ENCODE measurements at regions not wholly inside any gene's neighbourhood (a gene's known extent, or its start where the extent isn't known, plus 50 kb on each side); places are given as distances from the start of the nearest gene placed in this dataset.

DNA sequence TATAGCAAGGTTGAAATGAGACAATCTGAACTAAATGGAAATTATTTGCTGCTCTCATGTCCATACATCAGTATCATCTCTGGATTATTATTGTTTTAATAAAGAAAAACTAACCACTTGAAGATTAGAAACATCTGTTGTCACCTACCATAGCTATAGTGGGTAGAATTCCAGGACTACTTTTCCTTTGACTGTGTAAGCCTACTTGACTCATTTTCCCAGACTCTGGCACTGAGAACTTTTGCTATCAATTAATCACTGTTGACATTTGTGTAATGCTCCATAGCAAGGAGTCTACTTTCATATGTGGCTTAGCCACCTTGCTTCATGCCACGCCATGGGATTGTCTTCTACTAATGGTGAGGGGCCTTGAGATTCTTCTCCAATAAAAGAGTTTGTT, 59.9 kb upstream of the ARRDC3 start:
- intact Hi-C loops (cut with micrococcal nuclease; ENCODE audit: unreplicated experiment): no loop called here
- H3K9me3 Mint-ChIP-seq (ENCODE audit: low read depth, unreplicated experiment): peaks cover under 1% of the 10 kb centered on the region
- H3K36me3 Mint-ChIP-seq (ENCODE audit: insufficient read depth, unreplicated experiment): no peaks in the 10 kb centered on the region
- no peaks in the 10 kb centered on the region for H3K27me3 Mint-ChIP-seq (ENCODE audit: unreplicated experiment)
- no peak overlapping the region for H3K4me3 Mint-ChIP-seq (ENCODE audit: low read depth, unreplicated experiment)
- H3K4me1 Mint-ChIP-seq (ENCODE audit: low read depth, unreplicated experiment): no peaks in the 10 kb centered on the region
- no peak overlapping the region for H3K27ac Mint-ChIP-seq (ENCODE audit: unreplicated experiment)
- BruUV-seq (replicated peaks): no TSS peak
- TF ChIP-seq, protein P1, sequence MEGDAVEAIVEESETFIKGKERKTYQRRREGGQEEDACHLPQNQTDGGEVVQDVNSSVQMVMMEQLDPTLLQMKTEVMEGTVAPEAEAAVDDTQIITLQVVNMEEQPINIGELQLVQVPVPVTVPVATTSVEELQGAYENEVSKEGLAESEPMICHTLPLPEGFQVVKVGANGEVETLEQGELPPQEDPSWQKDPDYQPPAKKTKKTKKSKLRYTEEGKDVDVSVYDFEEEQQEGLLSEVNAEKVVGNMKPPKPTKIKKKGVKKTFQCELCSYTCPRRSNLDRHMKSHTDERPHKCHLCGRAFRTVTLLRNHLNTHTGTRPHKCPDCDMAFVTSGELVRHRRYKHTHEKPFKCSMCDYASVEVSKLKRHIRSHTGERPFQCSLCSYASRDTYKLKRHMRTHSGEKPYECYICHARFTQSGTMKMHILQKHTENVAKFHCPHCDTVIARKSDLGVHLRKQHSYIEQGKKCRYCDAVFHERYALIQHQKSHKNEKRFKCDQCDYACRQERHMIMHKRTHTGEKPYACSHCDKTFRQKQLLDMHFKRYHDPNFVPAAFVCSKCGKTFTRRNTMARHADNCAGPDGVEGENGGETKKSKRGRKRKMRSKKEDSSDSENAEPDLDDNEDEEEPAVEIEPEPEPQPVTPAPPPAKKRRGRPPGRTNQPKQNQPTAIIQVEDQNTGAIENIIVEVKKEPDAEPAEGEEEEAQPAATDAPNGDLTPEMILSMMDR (IDR thresholded peaks at IDR 0.05; ENCODE audit: unreplicated experiment): no peak
- DNase-seq: no peak
- CTCF ChIA-PET: no interaction called here

DNA sequence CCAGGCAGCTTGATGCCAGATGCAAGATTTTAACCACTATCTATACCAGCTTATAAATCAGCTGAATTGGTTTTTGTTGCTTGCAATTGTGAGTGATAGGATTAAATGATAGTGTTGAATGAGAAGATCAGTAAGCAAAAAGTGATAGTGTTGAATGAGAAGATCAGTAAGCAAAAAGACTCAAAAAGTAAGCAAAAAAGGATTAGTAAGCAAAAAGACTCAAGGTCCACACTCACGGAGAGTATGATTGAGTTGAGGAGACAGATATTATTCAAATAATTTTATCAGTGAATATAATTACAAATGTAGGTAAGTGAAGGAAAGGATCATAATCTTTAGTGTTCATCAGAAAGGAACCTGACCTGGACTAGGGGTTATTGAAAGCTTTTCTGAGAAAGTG, 58.0 kb upstream of the ARRDC3 start:
- no peaks in the 10 kb centered on the region for H3K4me1 Mint-ChIP-seq (ENCODE audit: low read depth, unreplicated experiment)
- TF ChIP-seq, protein P1 (IDR thresholded peaks at IDR 0.05; ENCODE audit: unreplicated experiment): no peak
- no peaks in the 10 kb centered on the region for H3K9me3 Mint-ChIP-seq (ENCODE audit: low read depth, unreplicated experiment)
- H3K4me3 Mint-ChIP-seq (ENCODE audit: low read depth, unreplicated experiment): no peak overlapping the region
- no TSS peak for BruUV-seq (replicated peaks)
- no peaks in the 10 kb centered on the region for H3K36me3 Mint-ChIP-seq (ENCODE audit: insufficient read depth, unreplicated experiment)
- CTCF ChIA-PET: interaction anchor here (0.5 kb wide), 1 partner anchor 241 kb away, joined by 3 read pairs; no protein-coding TSS in a partner anchor
- intact Hi-C loops (cut with micrococcal nuclease; ENCODE audit: unreplicated experiment): no loop called here
- no peak overlapping the region for H3K27ac Mint-ChIP-seq (ENCODE audit: unreplicated experiment)
- DNase-seq: no peak
- H3K27me3 Mint-ChIP-seq (ENCODE audit: unreplicated experiment): no peaks in the 10 kb centered on the region

DNA sequence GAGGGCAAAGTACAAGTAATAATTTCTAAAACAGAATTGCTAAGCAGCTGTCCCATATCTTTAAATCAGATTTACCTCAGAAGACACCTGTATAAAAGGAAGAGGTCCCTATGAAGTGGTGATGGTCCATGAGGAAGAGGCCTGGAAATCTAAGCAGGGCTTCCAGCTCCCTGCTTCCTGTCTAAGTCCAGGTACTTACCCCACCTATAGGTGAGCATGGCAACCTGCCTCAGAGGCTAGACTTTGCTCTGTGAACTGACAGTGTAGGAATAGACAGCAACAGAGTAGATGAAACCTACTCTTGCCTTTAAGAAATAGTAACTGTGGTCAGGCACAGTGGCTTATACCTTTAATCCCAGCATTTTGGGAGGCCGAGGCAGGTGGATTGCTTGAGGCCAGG, 55.8 kb upstream of the ARRDC3 start:
- Mint-ChIP-seq H3K27ac (ENCODE audit: unreplicated experiment) (no peak overlapping the region), H3K9me3 (ENCODE audit: low read depth, unreplicated experiment) (no peaks in the 10 kb centered on the region), H3K4me1 (ENCODE audit: low read depth, unreplicated experiment) (no peaks in the 10 kb centered on the region), H3K4me3 (ENCODE audit: low read depth, unreplicated experiment) (no peak overlapping the region), H3K36me3 (ENCODE audit: insufficient read depth, unreplicated experiment) (no peaks in the 10 kb centered on the region), H3K27me3 (ENCODE audit: unreplicated experiment) (no peaks in the 10 kb centered on the region)
- CTCF ChIA-PET: interaction anchor here (1.4 kb wide), 1 partner anchor 18 kb away, joined by 3 read pairs; no protein-coding TSS in a partner anchor
- TF ChIP-seq, protein P1 (IDR thresholded peaks at IDR 0.05; ENCODE audit: unreplicated experiment): peak; percentile 23
- BruUV-seq (replicated peaks): no TSS peak
- DNase-seq: peak; percentile 22
- intact Hi-C loops (cut with micrococcal nuclease; ENCODE audit: unreplicated experiment): no loop called here

DNA sequence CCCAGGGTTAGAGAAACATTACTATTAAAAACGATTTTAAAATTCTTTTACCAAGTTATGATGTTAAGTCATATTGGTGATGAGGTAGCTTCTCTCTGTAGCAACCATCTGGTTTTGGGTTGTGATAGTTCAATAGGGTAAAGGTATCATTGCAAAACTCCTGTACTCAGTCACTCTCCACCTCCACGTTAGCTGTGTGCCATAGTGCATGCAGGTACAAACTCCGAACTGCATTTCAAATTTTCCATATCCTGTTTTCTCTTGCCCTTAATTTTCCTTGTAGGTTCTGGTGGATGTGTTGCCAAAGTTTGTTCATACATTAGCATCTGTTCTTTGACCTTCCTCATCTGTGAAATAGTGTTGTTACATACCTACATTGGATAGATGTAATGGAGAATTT, 53.1 kb upstream of the ARRDC3 start:
- intact Hi-C loops (cut with micrococcal nuclease; ENCODE audit: unreplicated experiment): no loop called here
- H3K4me1 Mint-ChIP-seq (ENCODE audit: low read depth, unreplicated experiment): no peaks in the 10 kb centered on the region
- H3K27me3 Mint-ChIP-seq (ENCODE audit: unreplicated experiment): no peaks in the 10 kb centered on the region
- H3K9me3 Mint-ChIP-seq (ENCODE audit: low read depth, unreplicated experiment): no peaks in the 10 kb centered on the region
- DNase-seq: no peak
- TF ChIP-seq, protein P1 (IDR thresholded peaks at IDR 0.05; ENCODE audit: unreplicated experiment): no peak
- BruUV-seq (replicated peaks): no TSS peak
- no peak overlapping the region for H3K4me3 Mint-ChIP-seq (ENCODE audit: low read depth, unreplicated experiment)
- no peaks in the 10 kb centered on the region for H3K36me3 Mint-ChIP-seq (ENCODE audit: insufficient read depth, unreplicated experiment)
- CTCF ChIA-PET: no interaction called here
- H3K27ac Mint-ChIP-seq (ENCODE audit: unreplicated experiment): no peak overlapping the region
